ENCODE measurements at regions not wholly inside any gene's neighbourhood (a gene's known extent, or its start where the extent isn't known, plus 50 kb on each side); places are given as distances from the start of the nearest gene placed in this dataset.

DNA sequence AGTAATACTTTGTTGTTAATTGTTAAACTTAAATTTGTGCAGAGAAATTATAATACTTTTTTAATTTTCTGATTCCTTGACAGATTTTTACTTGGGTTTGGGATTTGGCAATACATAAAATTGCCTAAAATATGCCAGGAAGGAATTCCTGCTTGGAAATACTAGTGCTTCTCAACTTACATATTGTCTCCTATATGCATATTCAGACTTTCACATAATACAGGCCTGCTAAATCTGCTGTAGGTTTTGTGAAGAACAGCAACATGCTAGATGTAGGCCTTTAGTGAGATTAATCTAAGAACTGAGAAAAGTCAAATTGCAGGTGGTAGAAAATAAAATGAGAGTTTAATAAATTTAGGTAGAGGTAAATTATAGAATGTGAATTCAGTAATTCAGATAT lies 468.5 kb upstream of the MIS18BP1 start:
- Histone ChIP-seq H3K4me2 (ENCODE audit: low read length) (no peak overlapping the region), H4K20me1 (ENCODE audit: insufficient read depth, low read length) (no peaks in the 10 kb centered on the region), H2AFZ (ENCODE audit: low read depth, low read length) (no peak overlapping the region), H3K79me2 (ENCODE audit: low read length) (no peaks in the 10 kb centered on the region), H3K27ac (ENCODE audit: low read length) (no peak overlapping the region), H3K9me3 (ENCODE audit: insufficient read depth, low read length) (no peaks in the 10 kb centered on the region), H3K36me3 (replicated peaks; ENCODE audit: low read depth, low read length) (no peaks in the 10 kb centered on the region), H3K27me3 (ENCODE audit: low read depth, low read length) (no peaks in the 10 kb centered on the region), H3K4me1 (ENCODE audit: low read length) (no peaks in the 10 kb centered on the region), H3K9ac (ENCODE audit: low read length) (no peak overlapping the region), H3K4me3 (ENCODE audit: low read length) (no peak overlapping the region)
- no peak for TF ChIP-seq EZH2phosphoT487 (IDR thresholded peaks at IDR 0.05; ENCODE audit: low read depth)
- TF ChIP-seq CTCF (IDR thresholded peaks at IDR 0.05; ENCODE audit: low read depth, low read length): no peak

DNA sequence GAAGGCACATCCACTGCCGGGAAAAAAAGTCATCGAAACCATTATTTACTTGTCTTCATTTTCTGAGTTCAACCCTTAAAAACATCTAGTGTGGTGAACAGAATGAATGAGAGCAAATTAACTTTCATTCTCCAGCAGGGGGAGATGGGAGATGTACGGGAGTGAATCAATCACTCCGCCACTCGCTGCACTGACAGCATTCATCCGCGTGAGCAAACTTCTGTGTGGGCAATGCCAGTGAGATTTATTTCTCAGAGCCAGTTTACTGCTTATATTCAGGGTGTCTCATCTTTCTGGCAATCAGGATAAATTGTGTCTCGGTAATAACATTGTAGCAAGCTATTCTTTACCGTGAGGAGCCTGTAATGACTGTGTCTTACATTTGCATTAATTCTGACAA lies 463.6 kb upstream of the MIS18BP1 start:
- Histone ChIP-seq H3K4me3 (ENCODE audit: low read length) (no peak overlapping the region), H3K4me2 (ENCODE audit: low read length) (no peak overlapping the region), H3K9me3 (ENCODE audit: insufficient read depth, low read length) (no peaks in the 10 kb centered on the region), H3K36me3 (replicated peaks; ENCODE audit: low read depth, low read length) (no peaks in the 10 kb centered on the region), H4K20me1 (ENCODE audit: insufficient read depth, low read length) (no peaks in the 10 kb centered on the region), H3K4me1 (ENCODE audit: low read length) (no peaks in the 10 kb centered on the region), H3K79me2 (ENCODE audit: low read length) (no peaks in the 10 kb centered on the region), H2AFZ (ENCODE audit: low read depth, low read length) (no peak overlapping the region), H3K27me3 (ENCODE audit: low read depth, low read length) (no peaks in the 10 kb centered on the region), H3K27ac (ENCODE audit: low read length) (no peak overlapping the region), H3K9ac (ENCODE audit: low read length) (no peak overlapping the region)
- TF ChIP-seq EZH2phosphoT487 (IDR thresholded peaks at IDR 0.05; ENCODE audit: low read depth) (no peak), CTCF (IDR thresholded peaks at IDR 0.05; ENCODE audit: low read depth, low read length) (peak; percentile 20)

DNA sequence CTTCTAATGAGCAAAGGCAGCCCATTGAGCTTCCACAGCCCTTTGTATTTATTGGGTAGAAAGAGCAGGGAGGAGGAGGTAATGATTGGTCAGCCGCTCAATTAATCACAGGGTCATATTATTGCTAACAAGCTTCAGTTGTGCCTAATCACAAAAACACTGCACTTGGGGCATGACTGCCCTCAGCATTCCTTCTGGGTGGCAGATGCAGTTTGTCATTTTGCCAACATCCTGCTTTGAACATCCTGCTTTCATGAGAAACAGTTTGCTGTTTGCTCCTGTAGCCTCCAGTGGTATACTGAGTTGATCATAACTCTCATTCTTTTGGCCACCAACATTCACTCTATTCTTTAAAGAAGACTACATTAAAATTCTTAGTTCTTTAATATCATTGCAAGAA lies 462.9 kb upstream of the MIS18BP1 start:
- no peaks in the 10 kb centered on the region for H3K36me3 ChIP-seq (replicated peaks; ENCODE audit: low read depth, low read length)
- no peak overlapping the region for H3K4me3 ChIP-seq (ENCODE audit: low read length)
- H3K4me1 ChIP-seq (ENCODE audit: low read length): no peaks in the 10 kb centered on the region
- no peaks in the 10 kb centered on the region for H3K9me3 ChIP-seq (ENCODE audit: insufficient read depth, low read length)
- no peak overlapping the region for H3K4me2 ChIP-seq (ENCODE audit: low read length)
- TF ChIP-seq CTCF (IDR thresholded peaks at IDR 0.05; ENCODE audit: low read depth, low read length) (no peak), EZH2phosphoT487 (IDR thresholded peaks at IDR 0.05; ENCODE audit: low read depth) (no peak)
- H3K9ac ChIP-seq (ENCODE audit: low read length): no peak overlapping the region
- no peaks in the 10 kb centered on the region for H3K79me2 ChIP-seq (ENCODE audit: low read length)
- no peaks in the 10 kb centered on the region for H4K20me1 ChIP-seq (ENCODE audit: insufficient read depth, low read length)
- no peak overlapping the region for H3K27ac ChIP-seq (ENCODE audit: low read length)
- H3K27me3 ChIP-seq (ENCODE audit: low read depth, low read length): no peaks in the 10 kb centered on the region
- H2AFZ ChIP-seq (ENCODE audit: low read depth, low read length): no peak overlapping the region

DNA sequence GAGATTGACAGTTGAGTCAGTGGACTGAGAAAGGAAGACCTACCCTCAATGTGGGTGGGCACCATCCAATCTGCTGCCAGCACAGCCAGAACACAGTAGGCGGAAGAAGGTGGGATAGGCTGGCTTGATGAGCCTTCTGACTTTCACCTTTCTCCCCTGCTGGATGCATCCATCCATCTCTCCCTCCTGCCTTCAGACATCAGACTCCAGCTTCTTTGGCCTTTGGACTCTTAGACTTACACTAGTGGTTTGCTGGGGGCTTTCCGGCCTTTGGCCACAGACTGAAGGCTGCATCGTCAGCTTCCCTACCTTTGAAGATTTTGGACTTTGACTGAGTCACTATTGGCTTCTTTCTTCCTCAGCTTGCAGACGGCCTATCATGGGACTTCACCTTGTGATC lies 456.5 kb upstream of the MIS18BP1 start:
- Histone ChIP-seq H3K4me3 (ENCODE audit: low read length) (no peak overlapping the region), H3K4me2 (ENCODE audit: low read length) (no peak overlapping the region), H3K27ac (ENCODE audit: low read length) (no peak overlapping the region), H2AFZ (ENCODE audit: low read depth, low read length) (no peak overlapping the region), H3K79me2 (ENCODE audit: low read length) (no peaks in the 10 kb centered on the region), H3K27me3 (ENCODE audit: low read depth, low read length) (no peaks in the 10 kb centered on the region), H3K9ac (ENCODE audit: low read length) (no peak overlapping the region), H3K36me3 (replicated peaks; ENCODE audit: low read depth, low read length) (no peaks in the 10 kb centered on the region), H3K4me1 (ENCODE audit: low read length) (no peaks in the 10 kb centered on the region), H4K20me1 (ENCODE audit: insufficient read depth, low read length) (no peaks in the 10 kb centered on the region), H3K9me3 (ENCODE audit: insufficient read depth, low read length) (no peaks in the 10 kb centered on the region)
- TF ChIP-seq EZH2phosphoT487 (IDR thresholded peaks at IDR 0.05; ENCODE audit: low read depth) (no peak), CTCF (IDR thresholded peaks at IDR 0.05; ENCODE audit: low read depth, low read length) (no peak)

All from OCI-LY3 (cell line).